ENCODE measurements at regions not wholly inside any gene's neighbourhood (a gene's known extent, or its start where the extent isn't known, plus 50 kb on each side); places are given as distances from the start of the nearest gene placed in this dataset.

GRCh38 chrX:68985135-68985755 is 156.4 kb downstream of the EFNB1 start:
- Histone ChIP-seq H3K27me3 (no peaks in the 10 kb centered on the region), H3K9me3 (no peaks in the 10 kb centered on the region), H3K36me3 (no peaks in the 10 kb centered on the region), H3K4me3 (ENCODE audit: low read depth, low read length) (no peak overlapping the region), H3K4me1 (no peaks in the 10 kb centered on the region)
- DNase-seq = no peak
- TF ChIP-seq, protein P1, sequence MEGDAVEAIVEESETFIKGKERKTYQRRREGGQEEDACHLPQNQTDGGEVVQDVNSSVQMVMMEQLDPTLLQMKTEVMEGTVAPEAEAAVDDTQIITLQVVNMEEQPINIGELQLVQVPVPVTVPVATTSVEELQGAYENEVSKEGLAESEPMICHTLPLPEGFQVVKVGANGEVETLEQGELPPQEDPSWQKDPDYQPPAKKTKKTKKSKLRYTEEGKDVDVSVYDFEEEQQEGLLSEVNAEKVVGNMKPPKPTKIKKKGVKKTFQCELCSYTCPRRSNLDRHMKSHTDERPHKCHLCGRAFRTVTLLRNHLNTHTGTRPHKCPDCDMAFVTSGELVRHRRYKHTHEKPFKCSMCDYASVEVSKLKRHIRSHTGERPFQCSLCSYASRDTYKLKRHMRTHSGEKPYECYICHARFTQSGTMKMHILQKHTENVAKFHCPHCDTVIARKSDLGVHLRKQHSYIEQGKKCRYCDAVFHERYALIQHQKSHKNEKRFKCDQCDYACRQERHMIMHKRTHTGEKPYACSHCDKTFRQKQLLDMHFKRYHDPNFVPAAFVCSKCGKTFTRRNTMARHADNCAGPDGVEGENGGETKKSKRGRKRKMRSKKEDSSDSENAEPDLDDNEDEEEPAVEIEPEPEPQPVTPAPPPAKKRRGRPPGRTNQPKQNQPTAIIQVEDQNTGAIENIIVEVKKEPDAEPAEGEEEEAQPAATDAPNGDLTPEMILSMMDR (IDR thresholded peaks at IDR 0.05; ENCODE audit: low read depth, low read length) = no peak

GRCh38 chrX:68983004-68983857 is 154.4 kb downstream of the EFNB1 start:
- Histone ChIP-seq H3K9me3 (no peaks in the 10 kb centered on the region), H3K4me3 (ENCODE audit: low read depth, low read length) (no peak overlapping the region), H3K36me3 (no peaks in the 10 kb centered on the region), H3K4me1 (no peaks in the 10 kb centered on the region), H3K27me3 (no peaks in the 10 kb centered on the region)
- DNase-seq = no peak
- TF ChIP-seq, protein P1 (IDR thresholded peaks at IDR 0.05; ENCODE audit: low read depth, low read length) = no peak

GRCh38 chrX:68982476-68982875 is 153.7 kb downstream of the EFNB1 start:
- Histone ChIP-seq H3K27me3 (no peaks in the 10 kb centered on the region), H3K4me3 (ENCODE audit: low read depth, low read length) (no peak overlapping the region), H3K4me1 (no peaks in the 10 kb centered on the region), H3K36me3 (no peaks in the 10 kb centered on the region), H3K9me3 (no peaks in the 10 kb centered on the region)
- no peak for DNase-seq
- TF ChIP-seq, protein P1 (IDR thresholded peaks at IDR 0.05; ENCODE audit: low read depth, low read length) = no peak

GRCh38 chrX:68980906-68981616 is 152.2 kb downstream of the EFNB1 start:
- Histone ChIP-seq H3K27me3 (no peaks in the 10 kb centered on the region), H3K36me3 (no peaks in the 10 kb centered on the region)

GRCh38 chrX:68978655-68979054 is 149.8 kb downstream of the EFNB1 start:
- no peak overlapping the region for H3K4me3 ChIP-seq (ENCODE audit: low read depth, low read length)
- no peaks in the 10 kb centered on the region for H3K27me3 ChIP-seq
- no peaks in the 10 kb centered on the region for H3K4me1 ChIP-seq
- H3K9me3 ChIP-seq = no peaks in the 10 kb centered on the region
- H3K36me3 ChIP-seq = no peaks in the 10 kb centered on the region
- TF ChIP-seq, protein P1 (IDR thresholded peaks at IDR 0.05; ENCODE audit: low read depth, low read length) = no peak
- no peak for DNase-seq

More at GRCh38 chrX:68980906-68981616, 152.2 kb downstream of the EFNB1 start:
- H3K4me1 ChIP-seq = no peaks in the 10 kb centered on the region
- H3K4me3 ChIP-seq (ENCODE audit: low read depth, low read length) = no peak overlapping the region
- no peaks in the 10 kb centered on the region for H3K9me3 ChIP-seq
- no peak for DNase-seq
- TF ChIP-seq, protein P1 (IDR thresholded peaks at IDR 0.05; ENCODE audit: low read depth, low read length) = no peak

Data from BE2C (cell line).